ENCODE measurements at regions not wholly inside any gene's neighbourhood (a gene's known extent, or its start where the extent isn't known, plus 50 kb on each side); places are given as distances from the start of the nearest gene placed in this dataset.

- peaks cover under 1% of the 10 kb centered on the region for H3K9me3 Mint-ChIP-seq (ENCODE audit: low read depth)
- no peak overlapping the region for H3K4me3 Mint-ChIP-seq (ENCODE audit: low read depth)
- no peak for TF ChIP-seq CTCF (IDR thresholded peaks at IDR 0.05; ENCODE audit: unreplicated experiment)
- no peaks in the 10 kb centered on the region for H3K27me3 Mint-ChIP-seq
- no peaks in the 10 kb centered on the region for H3K36me3 Mint-ChIP-seq (ENCODE audit: insufficient read depth)
- H3K27ac Mint-ChIP-seq = no peak overlapping the region
- H3K4me1 Mint-ChIP-seq (ENCODE audit: low read depth) = no peaks in the 10 kb centered on the region
- no peak for DNase-seq (ENCODE audit: low spot score, unreplicated experiment)
These were observed 648.3 kb upstream of the CFAP20DC start for GRCh38 chr3:59698091-59698490.

- no peak for DNase-seq (ENCODE audit: low spot score, unreplicated experiment)
- Mint-ChIP-seq H3K27ac (no peak overlapping the region), H3K4me1 (ENCODE audit: low read depth) (no peaks in the 10 kb centered on the region), H3K9me3 (ENCODE audit: low read depth) (peaks cover 5% of the 10 kb centered on the region), H3K4me3 (ENCODE audit: low read depth) (no peak overlapping the region), H3K36me3 (ENCODE audit: insufficient read depth) (no peaks in the 10 kb centered on the region), H3K27me3 (no peaks in the 10 kb centered on the region)
- TF ChIP-seq CTCF (IDR thresholded peaks at IDR 0.05; ENCODE audit: unreplicated experiment) = no peak
These were observed 647.0 kb upstream of the CFAP20DC start for GRCh38 chr3:59696783-59697182.

DNA sequence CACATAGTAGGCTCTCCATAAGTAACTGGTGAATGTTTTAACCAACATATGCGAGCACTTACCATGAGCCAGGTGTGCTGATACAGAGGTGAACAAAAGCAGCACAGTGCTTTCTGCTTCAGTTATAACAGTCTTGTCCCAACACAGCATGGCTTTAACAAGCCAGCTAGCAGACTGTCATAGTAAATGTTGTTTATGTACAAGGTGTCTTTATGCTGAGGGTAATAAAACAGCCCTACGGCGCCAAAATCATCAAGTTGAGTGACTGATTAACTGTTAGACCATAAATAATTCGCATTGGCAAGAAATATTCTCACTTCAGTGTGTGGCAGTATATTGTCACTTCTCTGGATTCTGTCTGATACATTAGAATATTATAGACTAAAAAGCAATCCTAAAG, 646.0 kb upstream of the CFAP20DC start:
- Mint-ChIP-seq H3K4me3 (ENCODE audit: low read depth) (no peak overlapping the region), H3K4me1 (ENCODE audit: low read depth) (no peaks in the 10 kb centered on the region), H3K27ac (no peak overlapping the region), H3K27me3 (no peaks in the 10 kb centered on the region), H3K36me3 (ENCODE audit: insufficient read depth) (no peaks in the 10 kb centered on the region), H3K9me3 (ENCODE audit: low read depth) (peaks cover 5% of the 10 kb centered on the region)
- TF ChIP-seq CTCF (IDR thresholded peaks at IDR 0.05; ENCODE audit: unreplicated experiment) = no peak
- DNase-seq (ENCODE audit: low spot score, unreplicated experiment) = no peak

DNA sequence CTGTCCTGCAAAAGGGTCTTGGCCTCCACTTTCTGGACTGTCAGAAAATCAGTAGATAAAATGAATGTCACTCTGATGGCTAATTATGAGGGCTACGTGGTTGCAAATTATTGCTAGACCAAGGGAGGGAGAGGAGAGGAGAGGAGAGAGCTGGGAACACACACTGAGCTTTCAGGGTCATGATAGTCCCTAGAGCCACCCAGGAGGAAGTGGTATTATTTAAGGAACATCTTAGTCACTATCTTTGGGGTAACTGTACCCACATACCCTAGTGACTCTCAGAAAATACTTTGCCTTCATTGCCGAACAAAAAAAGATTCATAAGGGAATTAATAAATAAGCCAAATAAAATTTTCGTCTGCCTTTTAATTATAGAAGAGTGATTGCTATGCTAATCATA, 642.3 kb upstream of the CFAP20DC start:
- H3K27me3 Mint-ChIP-seq = no peaks in the 10 kb centered on the region
- H3K27ac Mint-ChIP-seq = no peak overlapping the region
- no peaks in the 10 kb centered on the region for H3K4me1 Mint-ChIP-seq (ENCODE audit: low read depth)
- TF ChIP-seq CTCF (IDR thresholded peaks at IDR 0.05; ENCODE audit: unreplicated experiment) = no peak
- H3K4me3 Mint-ChIP-seq (ENCODE audit: low read depth) = no peak overlapping the region
- DNase-seq (ENCODE audit: low spot score, unreplicated experiment) = no peak
- H3K9me3 Mint-ChIP-seq (ENCODE audit: low read depth) = peaks cover 7% of the 10 kb centered on the region
- no peaks in the 10 kb centered on the region for H3K36me3 Mint-ChIP-seq (ENCODE audit: insufficient read depth)

GRCh38 chr3:59690886-59691285, 641.1 kb upstream of the CFAP20DC start:
- no peak for DNase-seq (ENCODE audit: low spot score, unreplicated experiment)
- H3K27me3 Mint-ChIP-seq = no peaks in the 10 kb centered on the region
- H3K9me3 Mint-ChIP-seq (ENCODE audit: low read depth) = peaks cover 8% of the 10 kb centered on the region
- no peak overlapping the region for H3K4me3 Mint-ChIP-seq (ENCODE audit: low read depth)
- no peak for TF ChIP-seq CTCF (IDR thresholded peaks at IDR 0.05; ENCODE audit: unreplicated experiment)
- no peak overlapping the region for H3K27ac Mint-ChIP-seq
- no peaks in the 10 kb centered on the region for H3K36me3 Mint-ChIP-seq (ENCODE audit: insufficient read depth)
- no peaks in the 10 kb centered on the region for H3K4me1 Mint-ChIP-seq (ENCODE audit: low read depth)

Data from progenitor cell of endocrine pancreas (in vitro differentiated cells).